Left lobe of liver (tissue), 2 donors: ENCODE measurements at regions not wholly inside any gene's neighbourhood (a gene's known extent, or its start where the extent isn't known, plus 50 kb on each side); places are given as distances from the start of the nearest gene placed in this dataset.

Source experiments
- ATAC-seq: fragments of 200-7000 bp; cut with Tn5 transposase; one replicate; pipeline ENCODE4 v1.9.1; 2020; ENCODE audit warnings: mild to moderate bottlenecking, moderate library complexity
- DNase-seq: peaks from one replicate; pipeline ENCODE4 v3.0.0-alpha.2; 2020; ENCODE audit warnings: low spot score
- donor health status: DM: no; HTN: no; CAD: no; lungs with moderate emphysema.
- donor health status: DM: no; HTN: yes; CAD: no.

DNA sequence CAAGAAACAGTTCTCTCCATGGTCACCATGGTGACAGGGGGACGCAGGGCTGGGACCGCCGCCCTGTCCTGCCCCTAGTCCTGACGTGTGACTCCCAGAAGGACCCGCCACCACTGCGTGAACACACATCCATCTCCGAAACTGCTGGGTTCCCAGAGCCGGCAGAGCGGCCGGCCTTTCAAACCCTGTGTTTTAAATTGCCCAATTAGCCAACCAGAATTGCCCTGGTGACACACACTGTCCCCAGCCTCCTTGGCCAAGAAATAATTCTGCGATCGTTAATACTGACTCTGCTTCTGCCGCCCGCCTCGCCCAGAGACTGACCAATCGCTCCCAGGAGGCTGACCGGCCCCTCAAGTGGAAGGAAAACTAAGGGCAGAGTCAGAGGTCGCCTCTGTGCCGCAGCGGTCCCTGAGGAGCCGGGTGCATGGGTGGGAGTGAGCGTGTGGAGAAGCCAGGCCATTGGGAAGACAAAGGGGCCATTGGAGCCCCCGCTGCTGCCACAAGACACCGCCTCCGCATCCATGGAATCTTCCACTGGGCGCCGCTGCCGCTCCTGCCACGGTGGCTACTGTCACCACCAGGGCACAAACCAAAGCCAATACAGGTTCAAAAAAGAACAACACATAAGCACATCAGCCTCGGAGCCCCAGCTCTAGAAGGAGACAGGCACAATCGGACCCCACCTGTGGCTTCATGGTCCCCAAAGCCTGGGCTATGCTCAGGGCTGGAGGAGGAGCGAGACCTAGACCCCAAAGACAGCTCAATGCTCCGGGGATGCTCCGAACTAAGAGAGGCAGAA is 273.2 kb downstream of the NPHP4 start:
- DNase-seq (no peak), ATAC-seq (no peak)

DNA sequence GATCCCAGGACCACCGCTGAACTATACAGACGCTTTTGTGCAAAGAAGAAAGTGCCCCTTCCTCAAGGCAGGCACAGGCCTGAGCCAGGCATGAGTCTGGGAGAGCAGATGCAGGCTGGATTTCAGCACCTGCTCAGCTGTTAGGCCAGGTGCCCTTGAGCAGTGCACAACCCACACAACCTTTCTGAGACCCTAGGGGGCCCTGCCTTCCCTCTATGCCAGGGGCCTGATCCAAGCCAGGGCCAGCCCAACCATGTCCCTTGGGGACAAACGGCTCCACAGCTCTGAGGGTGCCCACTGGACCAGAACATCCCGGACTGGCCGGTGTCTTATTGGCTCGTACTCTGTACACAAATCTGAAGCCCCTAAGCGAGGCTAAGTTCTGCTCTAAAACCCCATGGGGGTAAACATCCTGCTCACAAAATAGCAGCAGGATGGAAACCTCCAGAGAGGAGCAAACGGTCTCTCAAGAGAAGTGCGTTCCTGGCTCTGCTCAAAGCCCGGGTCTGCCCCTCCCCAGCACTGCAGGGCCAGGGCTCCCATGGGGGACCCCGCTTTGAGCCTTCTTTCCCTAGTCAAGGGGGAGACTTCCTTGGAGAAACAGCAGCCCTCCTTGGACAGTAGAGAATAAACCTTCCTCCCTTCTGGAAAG is 275.1 kb downstream of the NPHP4 start:
- no peak for ATAC-seq
- DNase-seq: no peak

DNA sequence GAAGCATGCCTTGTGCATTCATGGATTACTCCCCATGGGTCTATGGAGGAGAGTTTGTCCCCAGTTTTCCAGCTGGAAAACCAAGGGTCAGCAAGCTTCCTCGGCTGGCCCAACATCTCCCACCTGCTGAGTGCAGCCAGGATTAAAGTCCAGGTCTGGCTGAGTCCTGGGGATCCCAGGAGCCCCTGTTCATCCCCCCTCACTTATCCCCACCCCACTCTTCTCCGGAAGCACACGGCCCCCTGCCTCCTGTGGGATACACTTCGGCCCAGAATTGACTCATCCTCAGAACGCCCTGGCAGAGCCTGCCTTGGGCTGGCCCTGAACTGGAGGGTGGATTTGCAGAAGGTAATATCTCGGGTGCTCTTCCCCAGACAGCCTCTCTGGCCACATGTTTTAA is 276.1 kb downstream of the NPHP4 start:
- ATAC-seq (no peak), DNase-seq (no peak)

DNA sequence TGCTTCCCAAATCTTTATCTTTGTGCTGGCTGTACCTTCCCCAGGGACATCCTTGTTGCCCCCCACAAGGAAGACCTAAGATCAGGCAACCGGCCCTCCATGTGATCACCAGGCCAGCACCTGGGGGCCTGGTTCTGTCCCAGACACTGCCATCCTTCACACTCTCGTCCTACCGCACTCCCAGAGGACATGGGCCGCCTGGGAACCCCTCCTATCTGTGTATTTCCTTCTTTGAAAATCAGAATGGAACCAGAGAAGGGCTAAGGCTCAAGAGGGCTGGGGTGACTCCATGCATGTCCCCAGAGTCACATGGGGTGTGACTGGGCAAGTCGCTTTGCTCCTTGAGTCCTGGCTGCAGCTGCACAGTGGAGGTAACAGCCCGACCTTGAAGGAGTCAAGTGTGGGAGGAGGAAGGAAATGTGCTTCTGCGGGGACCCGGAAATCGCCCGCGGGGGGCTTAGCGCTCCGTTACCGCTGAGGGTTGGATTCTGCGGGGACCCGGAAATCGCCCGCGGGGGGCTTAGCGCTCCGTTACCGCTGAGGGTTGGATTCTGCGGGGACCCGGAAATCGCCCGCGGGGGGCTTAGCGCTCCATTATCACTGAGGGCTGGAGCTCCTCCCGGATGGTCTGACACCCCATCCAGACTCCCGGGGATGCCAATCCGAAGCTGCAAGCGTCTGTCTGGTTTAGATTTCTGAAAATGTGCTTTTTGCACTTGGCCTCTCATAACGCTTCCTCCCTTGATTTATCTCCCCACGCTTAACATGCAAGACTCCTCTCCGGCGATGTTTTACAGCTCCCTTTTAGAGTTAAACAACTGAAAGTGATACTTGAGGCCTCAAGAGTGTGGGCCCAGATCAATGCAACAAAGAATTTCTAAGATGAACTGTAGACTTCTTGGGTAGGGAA is 278.9 kb downstream of the NPHP4 start:
- no peak for ATAC-seq
- no peak for DNase-seq

DNA sequence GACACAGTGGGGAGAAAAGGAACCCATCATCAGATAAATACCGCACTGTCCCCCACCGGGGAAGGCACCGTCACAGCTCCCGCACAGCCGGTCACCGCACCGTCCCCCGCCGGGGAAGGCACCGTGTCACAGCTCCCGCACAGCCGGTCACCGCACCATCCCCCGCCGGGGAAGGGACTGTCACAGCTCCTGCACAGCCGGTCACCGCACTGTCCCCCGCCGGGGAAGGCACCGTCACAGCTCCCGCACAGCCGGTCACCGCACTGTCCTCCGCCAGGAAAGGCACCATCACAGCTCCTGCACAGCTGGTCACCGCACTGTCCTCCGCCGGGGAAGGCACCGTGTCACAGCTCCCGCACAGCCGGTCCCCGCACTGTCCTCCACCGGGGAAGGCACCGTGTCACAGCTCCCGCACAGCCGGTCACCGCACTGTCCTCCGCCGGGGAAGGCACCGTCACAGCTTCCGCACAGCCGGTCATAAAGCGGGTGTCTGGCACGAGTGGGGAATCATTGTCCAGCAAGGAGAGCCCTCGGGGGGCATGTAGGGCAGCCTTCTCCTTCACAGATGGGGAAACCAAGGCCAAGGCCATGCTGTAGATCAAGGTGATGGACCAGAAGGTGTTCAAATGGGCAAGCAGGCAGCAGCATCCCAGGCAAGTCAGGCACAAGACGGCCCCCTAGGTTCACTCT is 280.1 kb downstream of the NPHP4 start:
- DNase-seq (no peak), ATAC-seq (no peak)

DNA sequence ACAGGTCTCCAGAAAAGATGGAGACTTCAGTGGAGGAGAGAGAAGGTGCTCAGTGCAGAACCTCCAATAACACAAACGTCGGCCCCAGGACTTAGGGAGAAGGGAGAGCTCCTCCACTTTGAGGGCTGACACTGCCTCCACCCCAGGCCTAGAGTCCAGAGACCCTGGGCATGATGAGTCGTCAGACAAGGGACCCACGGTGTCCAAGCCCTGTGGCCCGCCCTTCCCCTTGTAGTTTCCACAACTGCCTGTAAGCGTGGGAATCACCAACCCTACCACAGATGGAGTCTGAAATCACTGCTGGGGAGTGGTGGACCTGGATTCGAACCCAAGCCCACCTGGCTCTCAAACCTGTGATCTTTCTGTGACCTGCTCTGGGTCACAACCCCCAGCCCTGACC is 281.1 kb downstream of the NPHP4 start:
- ATAC-seq (no peak), DNase-seq (no peak)

DNA sequence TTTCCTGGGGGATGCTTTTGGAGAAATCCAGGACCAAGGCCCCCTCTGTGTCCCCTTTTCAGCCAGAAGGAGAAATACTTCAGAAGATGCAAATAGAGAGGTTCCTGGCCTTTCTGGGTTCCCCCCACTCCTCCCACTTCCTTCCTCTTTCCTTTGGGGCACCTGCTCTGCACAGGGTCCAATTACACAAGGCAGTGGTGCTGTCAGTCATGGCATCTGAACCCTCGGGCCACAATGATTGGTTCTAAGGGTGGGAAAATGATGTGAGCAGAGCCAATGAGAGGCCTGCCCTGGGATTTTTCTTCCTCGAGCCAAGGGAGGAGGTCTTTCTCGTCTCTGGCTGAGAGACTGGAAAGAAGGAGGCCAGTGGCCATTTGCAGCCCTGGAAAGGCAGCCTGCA is 282.2 kb downstream of the NPHP4 start:
- ATAC-seq (no peak), DNase-seq (no peak)

DNA sequence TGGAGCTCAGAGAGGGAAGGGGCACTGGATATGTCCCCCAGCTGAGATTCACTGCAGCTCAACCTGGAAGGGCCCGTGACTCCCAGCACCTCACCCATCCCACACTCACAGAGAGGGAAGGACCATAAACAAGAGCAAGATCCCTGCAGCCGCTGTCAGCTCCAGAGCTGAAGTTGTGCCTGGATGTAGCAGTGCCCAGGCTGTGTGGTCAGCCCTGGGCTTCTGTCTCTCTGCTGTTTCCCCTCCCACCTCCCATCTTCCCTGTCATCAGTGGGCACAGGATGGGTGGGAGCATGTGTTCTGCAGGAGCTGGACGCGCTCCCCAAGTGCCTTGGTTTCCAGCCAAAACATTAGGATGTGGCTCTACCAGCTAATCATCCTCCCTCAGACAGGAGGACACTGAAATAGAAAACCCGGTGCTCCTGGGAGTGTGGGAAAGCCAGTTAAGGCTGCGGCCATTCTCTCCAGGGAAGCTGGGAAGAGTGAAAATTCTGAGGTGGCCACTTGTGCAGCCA is 282.7 kb downstream of the NPHP4 start:
- ATAC-seq: no peak

DNA sequence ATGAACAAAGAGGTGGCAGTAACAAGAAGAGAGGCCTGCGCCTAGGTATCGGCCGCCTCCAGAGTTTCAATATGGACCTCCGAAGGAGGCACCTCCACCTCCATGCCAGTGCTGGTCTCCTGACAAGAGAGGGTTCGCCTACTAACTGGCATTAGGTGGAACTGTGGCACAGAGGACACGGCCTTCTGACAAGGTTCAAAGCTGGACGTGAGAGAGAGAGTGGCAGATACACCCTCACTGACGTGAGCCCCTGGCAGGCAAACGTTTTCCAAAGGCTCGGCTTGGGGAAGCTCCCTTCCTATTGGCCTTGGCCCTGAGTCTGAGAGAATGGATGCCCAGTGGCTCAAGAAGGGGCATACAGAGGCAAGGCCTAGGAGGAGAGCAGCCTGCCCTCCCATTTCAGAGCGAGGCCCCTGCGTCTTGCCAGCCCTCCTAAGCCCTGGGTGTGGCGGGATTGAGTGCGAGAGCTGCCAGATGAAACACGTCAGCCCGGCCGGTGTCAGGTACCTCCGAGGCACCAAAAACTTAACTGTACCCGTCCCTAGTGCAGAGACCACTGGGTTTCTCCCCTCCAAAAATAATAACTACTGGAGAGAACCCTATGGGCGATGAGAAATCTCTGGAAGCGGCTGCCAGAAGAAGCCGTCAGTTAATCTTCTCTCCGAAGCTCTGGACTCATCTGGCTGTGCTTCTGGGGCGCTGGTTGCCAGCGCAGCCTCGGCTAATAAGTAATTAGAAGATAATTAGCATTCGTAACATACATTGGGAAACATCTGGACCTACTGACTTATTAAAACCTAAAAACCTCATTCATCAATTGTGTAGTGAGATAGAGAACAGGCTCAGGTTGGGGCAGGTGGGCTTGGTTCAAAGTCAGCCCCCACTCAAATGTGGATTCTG is 283.6 kb downstream of the NPHP4 start:
- no peak for DNase-seq

More for the DNA sequence above, 282.7 kb downstream of the NPHP4 start:
- DNase-seq: no peak

DNA sequence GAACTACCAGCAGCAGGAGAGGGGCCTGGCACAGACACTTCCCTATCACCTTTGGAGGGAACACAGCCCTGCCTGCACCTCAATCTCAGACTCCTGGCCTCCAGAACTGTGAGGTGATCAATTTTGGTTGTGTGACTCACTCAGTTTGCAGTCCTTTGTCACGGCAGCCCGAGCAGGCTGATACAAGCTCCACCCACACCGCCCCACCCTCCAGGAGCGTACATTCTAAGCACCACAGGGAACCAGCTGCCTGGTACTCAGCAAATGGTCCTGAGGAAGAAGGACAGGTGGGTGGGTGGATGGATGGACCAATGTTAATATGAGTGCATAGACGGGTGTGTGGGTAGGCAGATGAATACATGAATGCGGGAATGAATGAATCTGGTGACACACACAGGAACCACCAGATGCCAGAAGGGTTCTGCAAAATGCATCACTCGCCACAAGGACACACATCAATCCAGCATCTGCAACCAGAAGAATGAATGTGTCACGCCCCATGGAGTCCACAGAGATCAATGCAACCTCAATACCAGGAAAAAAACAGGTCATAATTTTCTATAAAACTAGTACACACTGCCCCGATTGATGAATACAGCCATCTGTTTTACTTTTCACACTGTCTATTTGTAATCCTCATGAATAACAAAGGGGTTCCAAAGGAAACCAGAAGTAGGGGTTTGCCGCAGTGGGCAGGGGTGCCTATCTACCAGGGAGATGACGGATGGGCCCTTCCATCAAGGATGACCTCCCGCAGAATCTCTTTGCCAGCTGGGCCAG is 284.5 kb downstream of the NPHP4 start:
- DNase-seq (no peak), ATAC-seq (no peak)

More for the DNA sequence above, 283.6 kb downstream of the NPHP4 start:
- ATAC-seq: no peak

DNA sequence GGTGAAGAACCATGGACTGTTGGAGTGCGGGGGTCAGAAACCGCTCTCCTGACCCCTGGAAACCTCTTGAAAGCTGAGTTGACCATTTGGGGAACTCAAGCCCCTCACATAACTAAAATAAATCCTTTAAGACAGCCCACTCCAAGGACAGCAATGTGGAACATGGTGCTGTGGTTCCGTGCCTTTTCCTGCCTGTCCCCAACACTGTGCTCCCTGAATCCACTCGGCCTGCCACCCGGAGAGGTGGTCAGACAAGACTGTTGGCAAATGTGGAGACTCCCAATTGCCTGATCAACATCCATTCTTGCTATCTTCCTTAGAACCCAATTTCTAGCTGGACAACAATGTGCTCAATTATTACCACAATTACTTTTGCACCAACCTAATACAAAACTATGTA is 286.0 kb downstream of the NPHP4 start:
- DNase-seq: no peak
- ATAC-seq: no peak

DNA sequence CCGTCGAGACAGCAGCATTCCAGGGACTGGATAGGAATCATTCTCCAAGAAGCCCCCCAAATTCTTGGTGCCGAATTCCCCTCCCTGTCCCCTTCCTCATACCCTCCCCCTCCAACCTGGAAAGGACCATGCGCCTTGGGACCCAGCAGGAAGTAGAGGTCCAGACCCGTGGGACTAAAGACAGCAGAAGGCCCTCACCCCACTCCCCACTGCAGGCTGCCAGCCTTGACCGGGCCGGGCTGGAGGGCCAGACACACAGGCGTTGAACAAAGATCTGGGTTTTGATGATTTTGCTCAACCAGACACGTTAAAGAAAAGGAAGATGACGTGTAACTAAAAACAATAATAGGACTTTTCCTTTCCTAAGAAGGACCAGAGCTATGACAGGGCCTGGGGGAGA is 286.5 kb downstream of the NPHP4 start:
- no peak for DNase-seq
- ATAC-seq: no peak

DNA sequence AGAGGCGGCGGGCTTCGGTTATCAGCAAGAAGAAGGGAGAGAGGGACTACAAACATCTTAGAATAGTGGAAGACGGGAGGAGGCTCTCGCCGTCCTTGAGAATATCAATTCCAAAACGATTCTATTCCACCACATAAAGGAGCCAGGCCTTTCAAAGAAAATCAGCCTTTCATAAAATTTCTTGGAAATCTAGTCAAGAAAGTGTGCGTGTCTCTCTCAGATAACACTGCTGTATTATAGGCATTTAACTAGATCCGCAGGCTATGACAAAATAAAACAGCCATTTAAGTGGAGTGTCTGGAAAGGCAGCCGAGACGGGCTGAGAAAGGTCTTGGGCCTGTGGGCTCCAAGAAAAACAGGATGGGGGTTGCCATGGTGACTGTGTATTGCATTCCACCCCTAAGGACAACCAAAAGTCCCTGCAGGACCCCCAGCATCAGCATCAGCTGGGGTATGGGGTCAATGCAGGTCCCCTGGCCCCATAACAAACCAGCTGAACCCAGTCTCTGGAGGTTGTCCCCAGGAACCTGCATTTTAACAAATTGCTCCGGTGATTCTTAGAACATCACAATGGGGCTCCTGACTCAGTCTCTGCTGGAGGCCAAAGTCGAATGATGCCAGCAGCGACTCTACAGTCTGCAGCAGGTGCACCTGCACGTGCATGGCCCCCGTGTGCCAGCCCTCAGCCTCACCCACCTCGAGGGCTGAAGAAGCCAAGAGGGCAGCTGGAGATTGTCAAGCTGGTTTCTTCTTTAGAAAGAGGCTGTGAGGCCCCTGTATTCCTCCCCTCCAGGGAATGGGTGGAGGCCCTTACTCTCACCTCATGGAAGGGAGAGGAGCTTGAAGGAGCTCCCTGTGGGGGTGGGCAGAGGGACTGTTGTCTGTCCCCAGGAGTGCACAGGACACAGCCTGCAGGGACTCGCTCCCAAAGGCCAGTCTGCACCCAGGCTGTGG is 287.4 kb downstream of the NPHP4 start:
- no peak for ATAC-seq
- no peak for DNase-seq

DNA sequence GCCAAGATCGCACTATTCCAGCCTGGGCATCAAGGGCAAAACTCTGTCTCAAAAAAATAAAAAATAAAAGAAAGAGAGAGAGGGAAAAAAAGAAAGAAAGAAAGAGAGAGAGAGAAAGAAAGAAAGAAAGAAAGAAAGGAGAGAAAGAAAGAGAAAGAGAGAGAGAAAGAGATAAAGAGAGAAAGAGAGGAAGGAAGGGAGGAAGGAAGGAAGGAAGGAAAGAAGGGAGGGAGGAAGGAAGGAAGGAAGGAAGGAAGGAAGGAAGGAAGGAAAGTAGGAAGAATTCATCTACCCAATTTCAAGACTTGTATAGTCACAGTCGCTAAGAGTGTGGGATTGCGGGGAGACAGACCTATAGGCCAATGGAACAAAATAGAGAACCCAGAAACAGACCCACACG is 290.6 kb downstream of the NPHP4 start:
- no peak for ATAC-seq
- DNase-seq: no peak

DNA sequence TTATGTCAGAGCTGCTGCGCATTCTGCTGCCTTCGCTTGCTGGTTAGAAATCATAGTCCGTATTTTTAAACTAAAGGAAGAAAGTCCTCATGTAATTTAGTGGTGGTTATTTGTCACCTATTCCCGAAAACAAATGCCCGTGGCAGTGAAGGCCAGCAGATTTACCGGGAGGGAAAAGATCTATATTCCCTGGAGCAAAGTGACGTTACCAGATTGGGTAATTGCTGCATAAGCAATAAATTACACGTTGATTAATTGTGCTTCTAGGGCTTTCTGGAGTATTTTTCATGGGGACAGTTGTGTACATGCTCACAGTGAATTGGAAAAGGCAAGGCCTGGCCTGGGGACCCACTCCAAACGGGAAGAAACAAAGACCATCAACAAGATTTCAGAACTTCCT is 298.7 kb downstream of the NPHP4 start:
- DNase-seq: no peak
- no peak for ATAC-seq

DNA sequence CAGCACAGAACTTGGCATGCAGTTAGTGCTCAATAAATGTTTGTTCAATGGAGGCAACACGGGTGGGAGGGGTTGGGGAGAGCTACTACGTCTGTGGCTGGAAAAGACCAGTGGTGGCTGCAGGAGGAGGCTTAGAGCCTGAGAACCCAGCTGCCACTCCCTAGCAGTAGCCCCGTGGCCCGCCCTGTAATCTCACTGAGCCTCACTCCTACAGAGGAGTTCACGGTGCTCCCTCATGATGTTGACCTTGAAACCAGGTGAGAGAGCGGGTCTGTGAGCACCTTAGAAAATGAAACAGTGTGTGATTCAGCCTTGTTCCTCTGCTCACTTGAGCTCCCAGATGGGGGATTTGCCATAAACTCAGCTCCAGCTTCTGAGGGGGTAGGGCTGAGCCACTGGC is 299.6 kb downstream of the NPHP4 start:
- no peak for ATAC-seq
- DNase-seq: no peak

DNA sequence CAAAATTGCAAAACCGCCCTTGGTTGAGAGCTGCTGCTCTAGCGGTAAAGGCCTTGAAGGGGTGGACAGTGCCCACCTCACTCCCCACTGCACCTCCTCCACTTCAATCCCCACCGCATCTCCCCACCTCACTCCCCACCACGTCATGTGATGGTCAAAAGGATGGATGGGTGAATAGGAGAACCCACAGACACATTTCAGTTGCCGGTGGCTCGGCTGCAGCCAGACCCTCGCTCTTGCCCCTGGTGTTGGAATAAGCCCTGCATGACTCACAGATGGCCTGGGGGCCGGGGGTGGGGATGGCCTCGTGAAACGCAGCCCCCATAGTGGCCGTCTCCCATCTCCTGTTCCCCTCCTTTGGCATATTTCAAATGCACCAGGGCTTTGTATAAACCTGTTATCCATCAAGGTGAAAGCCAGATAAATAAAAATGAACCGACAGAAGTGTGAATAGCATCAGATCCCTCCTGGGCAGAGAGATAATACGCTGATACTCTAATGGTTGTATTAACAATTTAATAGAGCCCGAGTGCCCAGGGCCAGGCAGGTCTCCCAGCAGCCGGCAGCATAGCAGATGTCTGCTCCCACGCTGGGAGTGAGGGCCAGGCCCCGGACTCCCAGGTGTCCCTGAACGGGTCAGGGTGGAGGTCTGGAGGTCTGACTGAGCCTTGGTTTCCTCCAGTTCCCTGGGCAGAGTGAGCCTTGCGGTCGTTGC is 300.3 kb downstream of the NPHP4 start:
- ATAC-seq (no peak), DNase-seq (no peak)
